Putamen (tissue), 1 donor: ENCODE measurements at regions not wholly inside any gene's neighbourhood (a gene's known extent, or its start where the extent isn't known, plus 50 kb on each side); places are given as distances from the start of the nearest gene placed in this dataset.
"Not testable (repeated sequence)": the region's sequence is repeated elsewhere in the genome, so short reads cannot be mapped to it uniquely, and the experiment has no call there.

ENCODE experiments used
- DNase-seq: peaks from one replicate; pipeline ENCODE4 v3.0.0-alpha.2; 2016; ENCODE audit warnings: low spot score

DNA sequence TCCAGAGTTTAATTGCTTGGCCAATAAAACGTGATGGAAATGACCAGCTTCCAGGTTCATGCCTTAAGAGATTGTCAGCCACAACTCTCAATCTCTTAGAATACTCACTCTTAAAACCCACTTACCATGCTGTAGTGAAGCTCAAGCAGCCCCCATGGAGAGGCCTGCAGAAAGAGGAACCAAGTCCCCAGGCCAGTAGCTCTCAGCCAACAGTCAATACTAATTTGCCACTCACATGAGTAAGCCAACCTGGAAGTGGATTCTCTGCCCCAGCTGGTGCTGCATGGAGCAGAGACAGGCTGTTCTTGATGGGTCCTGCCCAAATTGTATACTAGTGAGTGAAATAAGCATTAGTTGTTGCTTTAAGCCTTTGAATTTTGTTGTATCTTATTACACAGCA, 155.9 kb downstream of the OXSM start:
- no peak for DNase-seq

DNA sequence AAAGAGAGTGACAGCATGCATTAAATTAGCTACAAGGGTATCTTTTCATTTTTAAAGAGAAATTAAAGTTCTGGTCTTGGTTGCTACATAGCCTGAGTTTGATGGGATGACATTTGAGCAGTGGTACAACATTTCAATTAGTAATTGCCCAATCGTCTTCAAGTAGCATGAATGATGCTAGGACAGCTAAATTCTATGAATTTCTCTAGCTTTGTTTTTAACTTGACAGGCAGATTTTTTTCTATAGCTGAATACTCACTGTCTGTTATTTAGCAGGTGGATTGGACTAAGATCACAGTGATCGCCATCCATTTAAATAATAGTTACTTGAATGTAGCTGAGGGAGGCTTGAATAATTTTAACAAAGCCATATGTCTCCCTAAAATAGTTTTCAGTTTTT, 162.2 kb downstream of the OXSM start:
- no peak for DNase-seq

DNA sequence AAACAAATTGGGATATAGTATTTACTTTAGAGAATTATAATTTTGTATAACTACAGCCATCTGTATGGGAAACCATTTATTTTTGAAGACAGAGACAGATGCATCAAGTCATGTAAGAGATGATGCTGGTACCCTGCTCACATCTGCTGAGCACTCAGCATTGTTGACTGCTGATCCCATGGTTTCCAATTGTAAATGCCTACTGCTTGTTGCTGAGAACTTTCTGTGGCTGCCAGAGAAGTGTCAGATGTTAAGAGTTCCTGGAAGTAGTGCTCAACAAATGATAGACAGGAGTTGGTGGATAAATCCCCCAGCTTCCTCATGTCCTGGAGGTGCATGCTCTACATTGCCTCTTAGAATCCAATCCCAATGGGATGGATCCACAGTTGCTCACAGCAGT, 167.1 kb downstream of the OXSM start:
- DNase-seq, result no peak

DNA sequence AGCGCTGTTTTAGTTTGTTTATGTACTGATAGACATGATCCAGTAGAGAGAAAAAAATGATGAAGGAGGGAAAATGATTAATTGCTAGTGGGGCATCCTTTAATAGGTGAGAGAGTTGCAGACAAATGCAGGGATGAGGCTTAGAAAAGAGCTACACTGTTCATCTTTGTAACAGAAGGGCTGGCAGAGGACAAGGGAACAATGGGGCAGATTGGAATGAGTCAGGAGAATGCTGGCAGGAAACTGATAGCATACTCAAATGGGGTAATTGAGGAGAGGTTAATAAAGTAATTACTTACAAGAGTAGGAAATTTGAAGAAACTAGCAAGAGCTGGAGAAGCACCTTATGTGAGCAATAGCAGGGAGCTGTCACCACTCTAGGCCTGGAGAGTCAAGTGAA, 170.9 kb downstream of the OXSM start:
- DNase-seq, result no peak

DNA sequence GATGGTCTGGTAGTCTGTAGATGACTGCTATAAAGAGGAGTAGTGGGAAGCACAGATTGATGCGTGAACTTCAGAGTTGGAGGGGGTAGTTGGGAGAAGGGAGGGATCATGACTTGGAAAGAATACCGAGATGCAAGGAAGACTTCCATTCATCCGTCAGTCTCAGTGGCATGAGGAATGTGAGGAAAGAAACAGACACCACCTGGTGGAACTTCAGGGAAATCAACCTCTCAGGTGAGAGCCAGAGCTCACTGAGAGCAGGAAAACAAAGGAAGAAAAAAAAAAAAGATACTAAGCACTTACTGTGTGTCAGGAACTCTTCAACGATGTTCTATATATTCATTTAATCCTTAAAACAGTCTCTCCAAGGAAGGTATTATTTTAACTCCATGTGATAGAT, 172.4 kb downstream of the OXSM start:
- DNase-seq, result no peak

DNA sequence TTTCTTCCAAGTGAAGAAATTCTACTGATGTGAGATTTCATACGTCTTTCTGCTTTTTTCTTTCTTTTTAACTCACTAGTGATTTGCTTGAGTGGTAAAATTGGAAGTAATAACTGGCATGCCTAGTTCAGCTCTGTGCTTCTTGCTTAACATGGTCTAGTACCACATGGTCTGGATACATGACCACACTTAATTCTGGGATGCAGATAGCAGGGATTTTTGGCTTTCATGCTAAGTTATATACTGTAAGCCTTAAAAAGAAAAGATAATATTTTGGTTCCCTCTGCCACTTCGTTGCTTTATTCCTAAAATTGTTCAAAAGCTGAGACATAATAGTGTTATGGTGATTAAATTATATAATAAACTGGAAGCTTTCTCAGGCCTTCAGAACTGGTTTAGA, 174.3 kb downstream of the OXSM start:
- no peak for DNase-seq

DNA sequence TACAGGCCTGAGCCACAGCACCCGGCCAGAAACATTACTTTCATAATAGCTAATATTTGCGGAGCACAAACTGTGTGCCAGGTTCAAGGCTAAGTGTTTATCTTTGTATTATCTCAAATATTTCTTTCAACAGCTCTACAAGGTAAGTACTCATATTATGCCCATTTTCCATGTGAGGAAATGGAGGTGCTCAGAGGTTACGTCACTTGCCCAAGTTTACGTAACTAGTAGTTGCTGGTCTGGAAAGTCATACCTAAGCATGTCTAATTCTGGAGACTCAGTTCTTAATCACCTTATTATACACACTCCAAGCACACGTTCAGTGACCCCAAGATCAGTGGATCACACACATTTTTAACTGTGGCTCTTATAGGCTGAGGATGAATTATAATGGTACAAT, 177.5 kb downstream of the OXSM start:
- DNase-seq, result no peak

DNA sequence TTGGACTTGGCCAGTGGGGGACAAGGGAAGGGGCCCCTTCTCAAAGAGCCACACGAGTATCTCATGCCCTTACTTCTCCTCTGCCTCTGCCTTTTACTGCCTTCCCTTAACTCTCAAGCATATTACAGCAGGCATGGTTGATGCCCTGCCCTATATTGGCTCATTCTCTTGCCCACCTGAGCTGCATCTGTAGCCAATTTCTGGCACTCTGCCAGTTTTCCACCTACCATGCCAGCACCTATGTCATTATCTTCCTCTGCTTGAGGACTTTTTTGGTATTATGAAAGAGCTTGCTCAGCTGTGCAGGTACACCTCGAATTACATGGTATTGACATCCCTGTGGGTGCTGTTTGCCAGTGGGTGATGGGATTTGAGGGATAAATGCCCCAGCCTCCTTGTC, 181.8 kb downstream of the OXSM start:
- DNase-seq, result no peak

DNA sequence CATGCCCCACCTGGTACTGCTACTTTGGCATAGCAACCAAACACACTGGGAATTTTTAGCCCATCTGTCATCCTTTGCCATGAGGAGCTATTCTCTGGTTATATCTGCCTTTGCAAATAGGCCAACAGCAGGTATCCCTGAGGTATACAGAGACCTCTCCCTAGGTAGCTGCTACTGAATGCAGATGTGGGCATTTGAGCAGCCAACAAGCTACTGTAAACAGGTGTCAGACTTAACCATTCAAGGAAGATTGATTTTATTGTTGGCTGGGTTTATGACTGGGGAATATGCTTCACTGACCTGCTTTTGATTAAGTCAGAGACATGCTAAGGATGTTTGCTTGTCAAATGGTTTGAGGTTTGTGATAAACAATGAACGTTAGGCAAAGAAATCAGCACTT, 183.2 kb downstream of the OXSM start:
- no peak for DNase-seq

DNA sequence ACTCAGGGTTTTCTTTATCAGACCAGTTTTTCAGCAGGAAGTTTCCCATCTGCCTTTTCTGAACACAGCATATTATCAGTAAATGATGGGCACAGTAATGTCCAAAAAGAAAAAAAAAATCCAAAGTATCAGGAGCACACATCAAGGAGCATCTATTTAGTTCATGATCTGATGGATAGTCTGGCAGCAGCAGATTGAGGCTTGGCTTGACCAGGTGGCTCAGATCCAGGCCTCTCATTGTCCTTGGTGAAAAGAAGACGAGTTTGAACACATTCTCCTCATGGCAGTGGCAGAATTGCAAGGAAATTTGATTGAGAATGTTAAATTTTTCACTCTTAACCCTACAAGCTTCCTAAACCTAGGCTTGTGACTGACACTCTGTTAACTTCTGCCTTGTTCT, 192.9 kb downstream of the OXSM start:
- no peak for DNase-seq

DNA sequence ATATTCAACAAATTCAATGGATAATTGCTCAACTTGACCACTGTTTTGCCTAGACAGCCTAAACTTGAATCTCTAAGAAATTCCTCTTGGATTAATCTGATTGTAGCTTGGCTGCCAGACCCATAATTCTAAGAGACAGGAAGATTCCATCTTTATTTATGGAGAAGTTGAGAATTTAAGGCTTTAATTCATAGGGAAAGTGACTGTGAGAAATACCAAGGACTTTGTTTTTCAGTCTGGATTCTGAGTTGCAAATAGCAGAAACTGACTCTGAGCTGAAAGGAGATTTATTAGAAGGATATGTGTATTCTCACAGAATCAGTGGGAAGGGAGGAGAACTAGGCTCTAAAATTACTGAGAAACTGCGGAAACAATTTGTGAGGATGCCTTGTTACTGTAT, 195.7 kb downstream of the OXSM start:
- DNase-seq, result no peak

DNA sequence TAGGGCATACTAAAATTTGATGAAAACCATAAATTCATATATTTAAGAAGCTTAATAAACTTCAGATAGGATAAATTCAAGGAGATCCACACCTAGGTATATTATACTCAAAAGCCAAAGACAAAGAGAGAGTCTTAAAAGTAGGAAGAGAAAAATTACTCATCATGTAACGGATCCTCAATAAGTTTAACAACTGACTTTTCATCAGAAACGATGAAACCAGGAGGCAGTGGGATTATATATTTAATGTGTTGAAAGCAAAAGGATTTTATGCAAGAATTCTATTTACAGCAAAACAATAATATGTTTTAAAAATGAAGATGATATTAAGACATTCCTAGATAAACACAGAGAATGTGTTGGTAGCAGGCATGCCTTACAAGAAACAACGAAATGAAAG, 202.7 kb downstream of the OXSM start:
- DNase-seq, result no peak

DNA sequence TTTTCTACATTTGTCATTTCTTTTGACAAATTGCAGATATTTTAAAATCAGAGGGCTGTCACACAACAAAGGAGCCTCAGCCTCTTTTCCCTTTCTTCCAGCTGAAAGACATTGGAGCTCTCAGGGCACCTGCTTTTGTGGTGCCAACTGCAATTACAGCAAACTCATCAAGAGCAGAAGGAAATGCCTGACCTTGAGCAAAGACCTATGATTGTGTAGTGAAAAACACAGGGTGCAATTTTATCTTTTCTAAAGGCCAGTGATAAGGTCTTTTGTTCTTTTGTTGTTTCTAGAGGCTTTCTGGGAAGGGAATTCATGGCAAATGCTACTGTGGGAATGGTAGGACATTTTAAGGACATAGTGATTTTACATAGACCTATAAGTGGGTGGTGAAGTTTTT, 214.3 kb downstream of the OXSM start:
- no peak for DNase-seq

DNA sequence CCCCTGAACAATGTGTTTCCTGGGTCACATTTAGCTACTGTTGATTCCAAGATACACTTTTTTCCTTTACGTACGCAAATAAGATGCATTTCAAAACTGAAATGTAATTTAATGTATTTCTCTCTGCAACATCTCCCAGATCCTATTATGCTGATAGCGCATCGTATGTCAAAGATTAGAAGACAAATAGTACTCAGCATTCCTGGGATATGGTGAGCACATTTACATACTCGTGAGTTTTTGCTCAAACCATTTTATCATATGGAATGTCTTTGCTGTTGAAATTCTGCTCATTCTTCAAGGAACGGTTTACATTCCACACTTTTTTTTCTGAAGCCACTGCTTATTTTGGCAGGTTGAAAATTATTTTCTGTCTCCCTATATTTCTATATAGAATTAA, 221.4 kb downstream of the OXSM start:
- DNase-seq, result no peak

DNA sequence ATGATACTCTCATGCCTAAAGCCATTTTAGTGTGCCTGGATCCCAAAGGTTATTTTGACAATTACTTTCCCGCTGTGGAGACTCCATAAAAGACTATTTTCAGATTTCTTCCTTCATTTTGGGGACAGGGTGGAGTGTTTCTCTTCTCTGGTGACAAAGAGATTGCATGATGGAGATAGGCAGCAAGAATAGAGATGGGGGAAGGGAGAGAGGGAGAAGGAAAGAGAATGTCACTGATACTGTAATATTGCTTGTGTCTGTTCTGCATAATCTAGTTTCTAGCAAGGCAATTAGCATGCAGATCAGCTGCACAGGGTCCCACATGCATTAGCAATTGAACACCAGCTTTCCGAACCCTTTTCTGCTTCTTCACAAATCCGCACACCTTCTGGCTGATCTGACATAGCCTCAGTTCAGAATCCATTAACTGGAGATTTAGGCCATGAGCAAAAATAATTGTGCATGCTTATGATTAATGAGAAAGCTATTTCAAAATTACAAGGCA, 222.4 kb downstream of the OXSM start:
- no peak for DNase-seq

DNA sequence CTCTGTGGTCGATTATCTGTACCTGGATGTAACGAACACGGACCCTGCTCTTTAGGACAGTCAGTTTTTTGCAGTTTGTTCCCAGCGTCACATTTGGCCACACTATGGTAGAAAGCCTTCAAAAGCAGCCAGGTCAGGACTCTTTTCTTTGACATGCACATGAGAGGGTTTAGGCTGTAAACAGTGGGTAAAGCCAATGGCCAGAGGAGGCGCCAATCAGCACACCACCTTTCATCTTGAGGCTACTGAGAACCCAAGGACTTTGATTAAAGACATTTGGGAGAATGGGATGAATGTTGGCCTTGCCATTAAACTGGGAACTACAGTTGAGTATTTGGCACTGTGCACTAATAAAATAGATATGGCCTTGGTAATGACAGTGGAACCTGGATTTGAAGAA, 225.9 kb downstream of the OXSM start:
- DNase-seq, result no peak

DNA sequence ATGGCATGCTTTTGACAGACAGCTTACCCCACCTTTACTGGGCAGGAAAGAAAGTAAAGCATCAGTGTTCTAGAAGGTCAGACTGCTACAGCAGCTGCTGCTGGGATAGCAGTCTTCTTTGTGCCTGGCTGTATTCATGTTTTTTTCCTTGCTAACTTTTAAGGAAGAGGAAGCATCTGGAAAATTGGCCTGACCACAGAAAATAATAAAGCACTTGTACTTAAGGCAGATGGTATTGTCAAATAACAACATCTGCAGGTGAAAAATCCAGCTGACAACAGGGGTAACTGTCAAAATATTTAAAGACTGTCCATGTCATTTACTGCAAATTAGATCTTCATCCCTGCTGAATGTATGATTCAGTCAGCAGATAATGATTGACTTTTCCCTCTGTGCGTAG, 229.0 kb downstream of the OXSM start:
- no peak for DNase-seq

DNA sequence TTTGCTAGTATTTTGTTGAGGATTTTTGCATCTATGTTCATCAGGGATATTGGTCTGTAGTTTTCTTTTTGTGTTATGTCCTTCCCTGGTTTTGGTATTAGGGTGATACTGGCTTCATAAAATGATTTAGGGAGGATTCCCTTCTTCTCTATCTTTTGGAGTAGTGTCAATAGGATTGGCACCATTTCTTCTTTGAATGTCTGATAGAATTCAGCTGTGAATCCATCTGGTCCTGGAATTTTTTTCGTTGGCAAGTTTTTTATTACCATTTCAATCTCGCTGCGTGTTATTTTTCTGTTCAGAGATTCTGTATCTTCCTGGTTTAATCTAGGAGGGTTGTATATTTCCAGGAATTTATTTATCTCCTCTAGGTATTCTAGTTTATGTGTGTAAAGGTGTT, 234.3 kb downstream of the OXSM start:
- not testable (repeated sequence) for DNase-seq

DNA sequence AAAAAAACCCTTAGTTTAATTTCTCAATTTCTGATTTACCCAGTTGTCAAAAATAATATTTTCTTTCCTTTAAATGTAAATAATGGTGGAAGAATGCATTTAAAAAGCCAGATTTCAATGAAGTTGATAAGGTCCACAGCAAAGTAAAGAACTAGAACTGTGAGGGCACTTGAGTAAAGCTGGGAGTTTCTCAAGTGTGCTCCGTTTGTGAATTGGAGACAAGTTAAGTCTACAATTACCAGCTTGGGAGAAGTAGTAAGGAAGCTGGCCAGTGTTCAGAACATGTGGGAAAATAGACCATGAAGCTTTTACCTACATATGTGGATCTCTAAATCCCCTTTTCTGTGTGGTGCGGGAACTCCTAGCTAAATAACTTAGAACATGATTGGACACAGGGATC, 239.4 kb downstream of the OXSM start:
- no peak for DNase-seq

DNA sequence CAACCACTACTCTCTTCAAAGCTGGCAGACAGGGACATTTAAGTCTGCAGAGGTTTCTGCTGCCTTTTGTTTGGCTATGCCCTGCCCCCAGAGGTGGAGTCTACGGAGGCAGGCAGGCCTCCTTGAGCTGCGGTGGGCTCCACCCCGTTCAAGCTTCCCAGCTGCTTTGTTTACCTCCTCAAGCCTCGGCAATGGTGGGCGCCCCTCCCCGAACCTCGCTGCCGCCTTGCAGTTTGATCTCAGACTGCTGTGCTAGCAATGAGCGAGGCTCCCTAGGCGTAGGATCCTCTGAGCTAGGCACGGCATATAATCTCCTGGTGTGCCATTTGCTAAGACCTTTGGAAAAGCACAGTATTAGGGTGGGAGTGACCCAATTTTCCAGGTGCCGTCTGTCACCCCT, 252.2 kb downstream of the OXSM start:
- not testable (repeated sequence) for DNase-seq

DNA sequence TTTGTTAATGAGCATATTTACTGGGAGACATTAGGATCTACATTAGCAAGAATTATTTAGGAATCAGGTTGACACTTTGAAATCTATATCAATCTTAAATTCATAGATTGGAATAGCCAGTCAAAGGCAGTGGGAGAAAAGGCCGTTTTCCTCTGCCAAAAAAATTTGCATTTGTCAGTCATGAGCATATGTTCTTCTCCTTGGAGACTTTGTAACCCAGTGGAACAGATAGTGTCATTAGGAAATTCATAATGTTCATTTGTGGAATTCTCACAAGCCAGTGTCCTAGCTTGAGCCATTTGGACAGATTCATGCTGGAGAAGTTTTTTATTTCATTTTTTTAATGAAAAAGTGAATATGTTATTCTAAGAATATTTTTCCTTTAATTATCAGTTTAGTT, 260.1 kb downstream of the OXSM start:
- no peak for DNase-seq

DNA sequence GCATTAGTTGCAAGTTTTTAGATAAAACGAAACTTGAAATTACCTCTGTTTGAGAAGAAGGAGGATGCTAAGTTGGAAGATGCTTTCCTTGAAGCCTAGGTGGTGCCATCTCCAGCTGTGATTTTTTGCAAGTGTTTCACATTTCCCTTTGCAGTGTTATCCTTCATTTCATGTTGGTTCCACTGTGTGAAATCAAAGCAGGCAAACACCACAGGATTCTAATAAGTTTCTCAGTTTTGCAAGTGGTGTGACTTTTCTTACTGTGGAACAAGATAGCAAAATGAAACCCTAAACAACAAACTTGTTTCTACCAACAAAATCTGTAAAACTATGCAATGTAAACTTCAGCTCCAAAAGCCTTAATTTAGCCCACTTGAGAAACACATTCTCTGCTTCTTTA, 260.9 kb downstream of the OXSM start:
- DNase-seq, result no peak

DNA sequence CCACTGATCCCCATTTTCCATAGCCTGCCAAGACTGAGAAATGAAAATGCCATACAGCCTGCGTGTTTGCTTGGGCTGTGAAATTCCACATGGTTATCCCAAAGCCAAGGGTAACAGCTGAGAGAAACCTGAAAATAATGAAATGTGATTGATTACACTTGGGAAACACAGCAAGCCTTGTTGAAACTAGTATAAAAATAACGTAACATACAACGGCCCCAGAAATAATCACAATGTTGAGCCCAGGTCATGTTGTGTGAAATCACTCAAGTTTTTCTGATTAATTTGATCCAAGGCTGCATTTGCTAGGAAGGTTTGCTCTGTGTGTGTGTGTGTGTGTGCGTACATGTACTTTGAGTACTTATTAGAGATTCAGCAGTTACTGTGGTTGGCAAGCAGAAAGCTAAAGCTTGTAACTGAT, 269.0 kb downstream of the OXSM start:
- DNase-seq, result no peak

DNA sequence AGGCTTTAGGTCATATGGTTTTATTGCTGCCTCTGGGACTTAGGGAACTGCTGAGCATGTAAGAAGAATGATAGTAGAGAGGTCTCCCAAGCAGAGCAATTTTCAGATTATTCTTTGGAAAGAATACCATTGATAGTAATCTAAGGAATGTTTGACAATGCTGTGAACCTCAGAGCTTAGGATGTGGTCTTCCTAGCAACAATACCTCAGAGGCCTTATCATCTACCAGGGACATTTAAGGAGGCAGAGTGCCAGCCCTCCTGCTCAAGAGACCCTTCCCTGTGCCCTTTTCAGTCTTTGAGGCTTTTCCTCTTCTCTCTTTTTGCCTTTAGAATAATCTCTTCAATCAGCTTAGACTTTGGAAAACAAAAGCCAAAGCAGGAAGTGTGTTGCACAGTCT, 272.1 kb downstream of the OXSM start:
- no peak for DNase-seq

DNA sequence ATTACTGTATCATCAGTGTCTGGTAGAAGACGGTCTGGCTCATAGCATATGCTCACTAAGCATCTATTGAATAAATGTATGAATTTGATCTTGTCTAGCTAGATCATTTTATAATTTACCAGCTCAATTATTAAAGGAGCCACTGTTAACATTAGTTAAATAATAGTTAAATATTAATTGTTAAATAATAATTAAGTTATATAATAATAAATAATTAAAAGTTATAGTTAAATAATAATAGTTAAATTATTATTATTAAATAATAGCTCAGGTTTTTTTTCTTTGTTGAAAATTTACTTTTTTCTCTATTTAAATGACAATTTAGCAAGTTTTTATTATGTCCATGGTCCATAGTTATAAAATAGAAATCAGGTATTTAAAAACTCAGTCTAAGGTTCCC, 274.4 kb downstream of the OXSM start:
- no peak for DNase-seq
